ENCODE measurements at regions not wholly inside any gene's neighbourhood (a gene's known extent, or its start where the extent isn't known, plus 50 kb on each side); places are given as distances from the start of the nearest gene placed in this dataset.

DNA sequence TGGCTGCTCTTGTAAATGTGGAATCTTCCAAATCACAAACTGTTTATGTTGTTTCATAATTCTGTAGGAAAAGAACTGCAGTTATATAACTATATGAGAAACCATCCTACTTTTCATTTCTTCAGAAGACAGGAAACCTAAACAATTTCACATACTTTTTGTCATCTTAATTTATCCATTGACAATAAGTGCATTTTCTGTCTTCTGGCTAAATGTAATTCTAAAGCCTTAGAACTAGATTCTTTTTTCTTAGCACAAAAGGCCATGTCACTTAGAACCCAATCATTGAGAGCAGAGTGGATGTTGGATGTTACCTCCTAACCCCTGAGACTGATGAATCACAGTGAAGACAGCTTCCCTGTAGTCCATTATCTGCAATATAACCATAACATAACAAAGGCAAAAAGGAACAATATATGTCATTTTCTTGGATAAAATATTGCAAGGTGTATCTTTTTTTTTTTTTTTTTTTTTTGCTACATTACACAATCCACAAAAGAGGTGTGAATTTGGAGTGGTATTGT, 410.2 kb upstream of the PRMT6 start:
- no peak for DNase-seq

DNA sequence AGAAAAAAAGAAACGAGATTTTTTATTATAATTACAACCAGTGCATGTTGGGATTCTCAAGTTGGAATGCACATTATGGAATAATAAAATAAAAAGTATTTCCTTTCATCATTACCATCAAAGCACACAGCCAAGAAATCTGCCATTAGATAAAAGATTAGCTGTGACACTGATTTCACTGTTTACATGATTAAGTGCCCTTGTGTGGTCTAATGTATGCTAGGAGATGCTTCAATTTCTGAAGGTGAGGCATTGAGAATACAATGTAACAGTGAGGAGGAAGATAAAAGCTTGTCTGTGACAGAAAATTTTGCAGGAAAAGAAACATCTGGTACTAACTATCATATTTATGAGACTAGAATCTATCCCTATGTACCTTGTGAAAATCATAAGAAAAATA, 409.7 kb upstream of the PRMT6 start:
- DNase-seq = no peak

DNA sequence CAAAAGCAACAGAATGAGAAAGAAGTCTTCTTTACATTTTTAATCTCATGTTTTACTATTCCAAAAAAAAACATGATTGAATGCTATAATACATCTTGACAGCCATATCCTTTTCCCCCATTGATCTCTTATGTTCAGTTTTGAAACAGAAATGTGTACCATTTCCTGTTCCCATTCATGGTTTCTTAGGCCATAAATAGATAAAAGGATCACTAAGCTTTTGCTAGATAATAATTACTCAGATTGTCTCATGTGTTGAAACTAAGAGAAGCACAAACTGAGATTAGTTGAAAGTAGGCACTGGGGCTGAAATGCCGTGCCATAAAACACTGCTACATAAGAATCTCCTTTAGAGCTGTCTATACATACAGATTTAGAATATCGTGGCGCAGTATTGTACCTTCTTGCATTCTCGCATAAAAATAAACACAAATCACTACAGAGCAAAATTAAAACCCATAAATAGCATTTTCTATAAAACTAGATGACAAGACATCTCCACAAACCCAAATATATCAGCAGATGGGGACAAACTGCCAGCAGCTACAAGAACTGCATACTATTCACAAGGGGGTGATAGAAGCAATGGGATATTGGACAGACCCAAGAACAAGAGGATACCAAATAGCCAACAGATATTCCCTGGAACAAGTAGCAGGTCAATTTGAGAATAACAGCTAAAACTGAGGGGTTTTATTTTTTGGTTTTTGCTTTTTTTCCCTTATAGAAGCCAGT, 405.3 kb upstream of the PRMT6 start:
- DNase-seq = no peak

DNA sequence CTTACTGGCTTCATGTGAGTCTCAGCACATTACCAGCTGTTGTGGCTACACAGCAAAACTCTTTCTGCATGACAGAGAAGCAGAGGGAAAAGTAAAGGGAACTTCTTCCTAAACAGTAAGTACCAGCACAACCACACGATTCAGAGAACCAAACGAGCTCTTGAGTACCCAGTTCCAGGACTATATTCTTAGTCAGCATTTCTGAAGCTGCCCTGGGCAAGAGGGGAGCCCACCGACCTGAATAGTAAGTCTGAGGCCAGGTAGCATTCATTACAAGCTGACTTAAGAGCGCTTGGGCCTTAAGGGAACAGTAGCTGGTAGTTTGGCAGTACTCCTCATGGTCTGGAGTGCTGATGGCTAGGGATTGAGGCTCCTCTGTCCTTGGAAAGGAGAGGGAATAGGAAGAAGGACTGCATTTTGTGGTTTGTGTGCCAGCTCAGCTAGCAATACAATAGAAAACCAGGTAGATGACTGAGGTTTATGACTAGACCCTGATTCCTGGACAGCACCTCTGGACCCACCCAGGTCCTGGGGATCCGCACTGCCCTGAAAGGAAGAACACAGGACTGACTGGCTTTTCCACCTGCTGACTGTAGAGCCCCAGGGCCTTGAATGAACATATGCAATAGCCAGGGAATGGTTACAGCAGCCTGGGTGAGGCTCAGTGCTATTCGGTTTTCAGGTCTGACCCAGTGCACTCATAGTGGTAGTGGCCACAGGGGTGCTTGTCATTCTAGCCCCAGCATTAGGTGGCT, 396.8 kb upstream of the PRMT6 start:
- no peak for DNase-seq

DNA sequence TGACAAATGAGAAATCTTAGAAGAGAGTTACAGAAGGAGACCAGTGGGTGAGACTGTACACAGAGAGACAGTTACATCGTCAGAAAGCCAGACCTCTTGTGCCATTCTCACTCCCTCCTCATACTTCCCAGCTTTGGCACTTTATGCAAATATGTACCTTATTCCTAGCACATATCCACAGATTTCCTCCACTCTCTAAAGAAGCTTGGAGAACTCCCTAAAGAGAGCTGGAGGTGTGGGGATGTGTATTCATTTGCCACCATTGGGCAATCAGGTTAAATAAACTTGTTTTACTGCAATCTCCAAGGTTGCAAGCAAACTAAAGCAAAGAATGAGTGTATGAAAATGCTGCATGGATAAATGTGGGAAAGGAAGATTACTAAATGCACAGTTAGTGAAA, 380.9 kb upstream of the PRMT6 start:
- no peak for DNase-seq

DNA sequence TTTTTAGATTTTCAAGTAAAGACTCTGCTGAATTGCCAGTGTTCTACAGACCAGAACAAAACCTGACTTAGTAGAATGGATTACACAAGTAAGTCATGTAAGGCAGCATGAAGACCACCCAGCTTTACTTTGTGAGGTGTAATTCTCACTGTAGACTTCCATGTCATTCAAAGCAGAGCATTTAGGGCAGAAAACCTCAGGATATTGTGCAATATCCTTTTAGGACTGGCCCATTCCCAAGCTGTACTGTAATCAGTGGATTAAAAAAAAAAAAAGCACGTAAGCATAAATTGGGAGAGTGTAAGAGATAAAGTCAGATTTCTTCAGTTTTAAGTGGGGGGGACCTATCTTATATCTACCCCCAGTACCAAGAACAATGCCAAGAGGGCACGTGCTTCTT, 380.5 kb upstream of the PRMT6 start:
- no peak for DNase-seq

DNA sequence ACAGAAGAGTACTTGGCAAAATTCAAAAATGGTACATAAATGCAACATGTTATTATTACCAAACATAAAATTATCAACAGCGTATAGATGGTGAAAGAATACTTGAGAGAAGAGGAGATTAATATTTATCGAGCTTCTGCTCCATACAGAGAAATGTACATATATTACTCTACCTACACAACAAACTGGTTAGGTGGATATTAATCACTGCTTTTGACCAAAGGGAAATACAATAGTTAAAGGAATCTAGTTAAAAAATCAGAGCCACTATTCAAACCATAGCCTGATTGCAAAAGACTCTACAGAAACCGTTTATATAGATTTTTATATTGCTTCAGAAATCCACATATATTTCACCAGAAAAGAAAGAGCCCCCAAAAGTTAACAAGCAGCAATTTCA, 379.3 kb upstream of the PRMT6 start:
- DNase-seq = no peak

DNA sequence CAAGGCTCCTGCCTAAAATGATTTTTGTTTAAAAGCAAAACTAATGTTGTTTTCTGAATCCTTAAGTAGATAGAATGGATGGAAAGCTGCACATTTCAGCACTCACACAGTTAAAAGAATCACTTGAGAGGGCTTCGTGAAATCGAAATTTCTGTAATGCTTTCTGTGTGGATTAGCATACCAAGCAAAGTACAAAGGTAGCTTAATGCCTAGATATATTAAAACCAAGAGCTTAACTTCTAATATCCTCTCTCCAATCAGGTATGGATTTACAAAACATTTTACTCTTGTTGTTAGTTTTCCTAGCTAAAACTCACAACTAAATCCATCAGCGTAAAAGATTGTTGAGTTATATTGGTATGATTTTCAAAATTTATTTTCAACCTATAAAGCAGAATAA, 378.8 kb upstream of the PRMT6 start:
- DNase-seq = no peak

DNA sequence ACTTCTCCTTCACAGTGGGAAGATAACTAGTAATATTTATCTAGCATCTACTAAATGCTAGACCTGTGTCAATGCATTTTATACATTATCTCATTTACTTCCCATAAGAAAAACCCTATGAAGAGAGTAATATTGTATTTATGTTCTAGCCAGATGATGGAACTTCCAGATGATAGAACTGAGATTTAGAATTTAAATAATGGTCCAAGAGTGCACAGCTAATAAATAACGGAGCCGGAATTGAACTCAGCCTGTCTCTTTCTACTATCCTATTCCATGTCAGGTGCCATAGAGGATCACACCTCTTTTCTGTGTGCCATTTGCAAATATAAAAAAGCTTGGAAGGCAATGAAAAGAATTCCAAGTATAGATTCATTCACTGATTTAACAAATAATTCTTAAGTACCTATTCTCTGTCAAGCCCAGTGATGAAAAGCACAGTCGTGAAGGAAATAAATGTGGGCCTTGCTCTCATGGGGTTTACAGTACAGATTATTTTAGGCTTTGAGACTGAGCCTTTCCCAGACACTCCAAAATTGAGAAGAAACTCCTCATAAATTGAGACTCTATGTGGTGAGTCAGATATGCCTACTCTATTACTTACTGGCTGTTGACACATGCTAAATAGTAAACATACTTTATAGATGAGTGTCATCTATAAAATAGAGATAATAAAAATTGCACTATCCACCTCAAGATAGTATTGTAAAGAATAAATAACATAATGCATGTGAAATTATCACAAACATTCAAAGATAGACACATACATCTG, 378.0 kb upstream of the PRMT6 start:
- DNase-seq = no peak

DNA sequence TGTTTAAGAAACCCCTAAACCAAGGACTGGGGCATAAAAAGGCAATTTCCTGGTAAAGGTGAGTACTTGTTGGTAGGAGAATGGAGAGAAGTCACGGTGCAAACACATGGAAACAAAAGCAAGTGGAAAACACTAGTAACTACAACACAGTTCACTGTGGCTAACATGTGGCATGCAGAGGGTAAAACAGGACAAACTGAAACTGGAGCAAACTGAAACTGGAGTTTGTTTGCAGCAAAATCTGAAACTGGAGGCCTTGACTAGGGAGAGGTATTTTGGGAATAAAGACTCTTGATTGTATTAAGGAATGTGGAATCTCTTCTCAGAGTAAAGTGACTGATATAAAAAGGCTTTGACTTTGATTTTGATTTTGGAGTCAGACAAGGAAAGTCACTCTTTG, 376.3 kb upstream of the PRMT6 start:
- no peak for DNase-seq

DNA sequence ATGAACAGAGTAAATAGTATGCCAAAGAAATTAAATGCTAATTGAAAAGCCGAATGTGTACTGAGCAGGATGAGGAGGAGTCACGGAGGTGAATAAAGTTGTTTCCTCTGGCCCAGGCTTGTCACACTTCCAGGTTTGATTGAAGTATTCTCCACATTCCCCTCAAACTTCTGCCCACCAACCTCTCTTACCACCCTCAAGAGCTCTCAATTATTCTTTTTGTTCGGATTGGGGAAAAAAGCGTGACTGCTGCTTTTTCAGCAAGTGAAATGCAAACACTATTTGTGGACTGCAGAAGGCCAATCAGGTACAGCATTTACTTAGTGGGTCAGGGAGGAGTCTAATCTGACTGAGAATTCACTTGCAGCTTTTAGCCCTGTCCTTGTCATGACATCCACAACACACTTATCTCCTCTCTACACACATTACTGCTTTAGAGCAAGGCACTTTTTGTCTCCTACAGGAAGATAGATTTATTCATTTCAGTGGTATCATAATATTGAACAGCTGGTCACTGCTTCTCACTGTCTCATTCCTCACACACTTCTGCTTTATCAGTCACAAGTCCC, 375.6 kb upstream of the PRMT6 start:
- no peak for DNase-seq

DNA sequence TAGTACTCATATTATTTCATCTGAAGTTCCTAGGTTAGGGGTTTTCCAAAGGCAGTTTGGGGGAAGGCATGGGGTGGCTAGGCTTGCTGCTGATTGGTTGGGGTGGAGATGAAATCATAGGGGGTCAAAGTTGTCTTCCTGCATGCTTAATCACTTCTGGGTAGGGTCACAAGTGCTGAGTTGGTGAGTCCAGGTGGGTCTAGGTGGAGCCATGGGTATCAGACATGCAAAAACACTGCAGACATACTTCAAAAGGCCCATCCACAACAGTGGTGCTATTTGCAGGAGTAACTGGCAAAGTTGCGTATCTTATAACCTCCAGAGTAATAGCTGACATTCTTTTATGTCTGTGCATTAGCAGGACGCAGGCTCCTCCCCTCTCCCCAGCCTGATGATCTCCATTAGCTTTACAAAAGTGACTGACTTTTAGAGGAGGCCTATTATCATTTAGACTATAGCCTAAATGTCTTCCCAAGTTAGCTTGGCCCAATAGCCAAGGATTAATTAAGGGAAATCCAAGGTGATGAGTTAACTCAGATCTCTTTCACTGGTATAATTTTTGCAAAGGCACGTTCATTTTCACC, 374.4 kb upstream of the PRMT6 start:
- DNase-seq = no peak

DNA sequence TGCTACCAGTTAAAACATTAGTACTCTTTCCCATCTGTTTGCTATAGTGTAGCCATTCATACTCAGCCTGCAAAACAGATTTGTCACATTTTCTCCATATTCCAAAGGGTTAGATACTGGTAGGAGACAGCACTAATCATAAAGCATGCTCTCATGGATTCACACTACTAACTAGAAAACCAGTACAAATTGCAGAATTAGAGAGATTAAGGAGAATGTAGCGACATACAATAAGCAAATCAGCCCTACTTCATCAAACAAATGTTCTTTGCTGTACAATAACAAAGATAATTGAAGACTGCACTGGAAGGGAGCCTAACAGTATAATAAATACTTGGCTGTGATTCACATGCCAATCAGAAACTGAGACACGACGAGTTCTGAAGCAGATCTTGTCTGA, 368.0 kb upstream of the PRMT6 start:
- DNase-seq = no peak

DNA sequence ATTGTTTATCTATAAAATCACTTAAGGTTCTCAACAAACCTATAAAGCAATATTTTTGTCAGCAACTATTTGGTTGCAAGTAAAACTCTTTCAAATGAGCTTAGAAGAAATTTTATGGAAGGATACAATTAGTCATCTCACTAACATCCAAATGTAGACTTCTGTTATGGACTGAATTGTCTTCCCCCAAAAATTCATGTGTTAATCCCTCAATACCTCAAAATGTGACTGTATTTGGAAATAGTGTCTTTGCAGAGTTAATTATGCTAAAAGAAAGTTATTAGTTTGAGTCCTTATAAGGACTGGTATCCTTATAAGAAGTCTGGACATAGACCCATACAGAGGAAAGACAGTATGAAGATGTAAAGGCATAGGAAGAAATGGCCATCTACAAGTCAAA, 357.8 kb upstream of the PRMT6 start:
- DNase-seq = no peak

DNA sequence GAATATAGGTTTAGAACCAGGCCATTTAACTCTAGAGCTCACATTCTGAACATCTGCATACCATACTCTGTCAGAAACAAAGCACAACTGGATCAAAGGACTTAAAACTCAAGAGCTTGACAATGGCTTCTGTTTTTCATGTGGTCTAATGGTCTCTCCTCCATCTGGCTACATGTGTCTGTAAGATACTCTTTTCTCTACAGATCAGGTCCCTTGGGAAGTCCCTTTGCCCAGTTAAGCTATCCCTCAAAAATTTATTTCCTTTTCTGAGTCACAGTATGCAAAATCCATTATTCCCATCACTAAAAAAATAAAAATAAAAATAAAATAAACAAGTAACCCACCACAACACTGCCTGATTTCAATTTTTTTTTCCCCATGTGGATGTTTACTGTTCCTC, 357.0 kb upstream of the PRMT6 start:
- no peak for DNase-seq

DNA sequence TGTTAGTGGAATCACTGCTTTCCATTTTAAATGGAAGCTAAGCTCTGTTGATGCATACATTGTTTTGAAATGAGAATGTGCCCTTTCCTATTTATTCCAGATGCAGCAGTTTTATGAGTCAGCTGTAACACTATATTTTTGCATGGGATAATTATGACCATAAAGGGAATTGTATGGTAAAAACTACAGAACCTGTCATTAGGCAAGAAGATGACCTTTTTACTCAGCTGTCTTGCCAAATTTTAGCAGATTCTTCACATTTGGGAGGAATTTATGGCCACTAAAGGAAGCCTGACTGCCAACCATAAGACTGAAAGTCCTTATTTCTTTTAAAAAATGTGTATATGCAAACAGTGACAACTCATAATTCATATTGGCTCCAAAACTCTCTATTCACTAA, 356.3 kb upstream of the PRMT6 start:
- DNase-seq = no peak

DNA sequence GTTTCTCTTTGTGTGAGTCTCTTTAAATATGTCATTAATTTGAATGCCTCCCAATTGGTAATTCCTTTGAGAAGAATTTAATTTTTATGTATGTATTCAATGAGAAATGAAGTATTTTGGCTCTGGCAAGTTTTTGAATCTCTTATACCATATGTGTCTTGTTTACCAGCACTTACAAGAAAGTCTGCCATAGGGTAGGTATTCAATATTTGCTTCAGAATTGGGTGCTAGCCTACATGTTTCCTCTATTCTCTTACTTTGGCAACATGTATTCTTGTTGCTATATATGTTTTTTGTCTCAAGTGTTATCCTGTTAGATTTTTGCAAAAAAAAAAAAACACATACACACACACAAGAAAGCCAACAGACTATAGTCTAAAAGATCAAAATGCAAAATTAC, 350.5 kb upstream of the PRMT6 start:
- DNase-seq = no peak

DNA sequence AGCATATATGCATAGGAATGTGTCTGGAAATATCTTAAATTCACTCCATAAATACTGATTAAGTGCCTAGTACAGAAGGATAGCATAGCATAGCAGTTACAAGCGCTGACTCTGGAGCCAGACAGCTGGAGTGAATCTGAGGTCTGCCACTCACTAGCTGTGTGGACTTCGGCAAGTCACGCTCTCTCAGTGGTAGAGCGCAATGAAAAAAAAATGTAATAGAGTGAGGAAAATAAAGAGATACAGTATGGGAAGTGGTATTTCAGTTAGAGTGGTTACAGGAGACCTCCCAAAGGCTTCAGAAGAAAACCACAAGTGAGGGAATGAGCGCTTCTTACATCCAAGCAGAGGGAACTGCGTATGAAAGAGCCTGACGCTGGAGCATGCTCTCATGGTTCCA, 338.9 kb upstream of the PRMT6 start:
- DNase-seq = no peak

DNA sequence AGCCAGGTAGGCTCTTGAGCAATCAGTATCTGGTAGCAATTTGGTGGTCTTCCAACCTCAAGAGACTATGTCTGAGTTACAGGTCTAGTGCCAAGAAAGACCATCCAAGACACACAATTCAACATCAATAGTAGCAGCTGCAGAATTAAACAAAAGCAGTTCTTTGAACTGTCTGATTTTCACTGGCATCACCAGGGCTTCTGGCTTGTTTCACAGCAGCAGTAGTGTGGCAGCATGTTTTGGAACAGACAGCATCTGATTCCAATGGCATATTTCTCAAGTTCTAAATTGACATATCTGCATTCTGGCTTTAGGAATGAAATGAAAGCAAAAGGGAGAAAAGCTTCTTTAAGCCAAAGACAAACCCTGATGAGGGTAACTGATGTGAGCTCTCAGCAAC, 334.7 kb upstream of the PRMT6 start:
- no peak for DNase-seq

DNA sequence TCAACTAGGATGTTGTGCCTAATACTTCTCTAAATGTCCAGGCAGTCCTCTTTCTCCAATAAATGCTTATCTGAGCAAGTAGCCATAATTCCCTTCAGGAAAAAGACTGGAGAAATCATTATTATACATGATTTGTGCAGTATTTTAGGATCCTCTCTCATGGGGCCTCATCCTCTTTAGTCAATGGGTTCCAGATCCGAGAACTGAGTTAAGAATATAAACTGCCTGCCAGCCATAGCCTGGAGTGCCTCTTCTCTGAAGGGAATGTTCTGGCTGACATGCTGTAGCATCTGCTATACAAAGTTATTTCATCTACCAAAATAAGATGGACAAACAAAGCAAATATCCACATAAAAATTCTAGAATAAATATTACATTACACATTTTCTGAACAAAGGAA, 334.0 kb upstream of the PRMT6 start:
- DNase-seq = no peak

DNA sequence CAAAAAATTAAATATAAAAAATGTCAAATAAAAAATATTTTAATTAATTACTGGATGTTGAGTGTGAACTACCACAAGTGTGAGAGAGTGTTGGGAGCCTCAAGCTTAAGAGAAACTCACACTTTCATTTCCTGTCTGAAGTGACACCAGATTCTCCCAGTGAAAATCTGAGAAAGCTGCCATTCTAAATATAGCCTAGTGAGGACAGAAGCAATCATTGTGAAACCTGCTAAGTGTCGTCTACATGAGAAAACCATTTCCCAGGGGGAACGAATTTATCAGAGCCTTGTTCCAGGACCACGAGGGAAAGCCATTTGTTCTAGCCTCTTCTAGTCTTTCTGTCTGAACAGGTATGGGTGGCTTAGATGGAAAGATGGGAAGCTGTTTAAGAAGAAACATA, 329.3 kb upstream of the PRMT6 start:
- DNase-seq = no peak

DNA sequence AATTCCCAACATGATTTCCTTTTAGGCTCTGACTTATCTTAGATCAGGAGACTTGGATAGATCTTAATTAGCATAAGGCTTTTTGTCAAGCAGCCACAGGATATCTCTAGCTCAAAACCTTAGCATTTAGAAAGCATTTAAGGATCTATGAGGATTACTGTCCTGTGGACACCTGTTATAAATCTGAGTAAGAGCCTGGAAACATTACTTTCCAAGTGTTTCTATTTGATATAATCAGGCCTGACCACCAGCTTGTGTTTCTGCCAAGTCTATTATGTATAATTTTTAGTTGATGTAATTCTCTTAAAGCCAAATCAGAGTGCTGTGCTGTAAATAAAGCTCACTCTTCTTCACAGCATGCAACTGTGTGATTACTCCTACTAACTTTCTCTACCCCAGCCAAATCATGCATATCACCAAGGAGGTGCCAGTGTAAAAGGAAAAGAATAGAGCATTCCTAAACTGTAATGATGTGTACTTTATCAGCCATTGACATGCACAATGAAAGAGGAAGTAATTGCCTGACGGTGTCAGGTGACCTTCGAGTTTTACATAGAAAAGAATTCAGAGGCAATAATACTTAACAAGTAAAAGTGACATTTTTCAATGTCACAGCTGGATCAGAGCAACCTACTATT, 309.9 kb upstream of the PRMT6 start:
- DNase-seq = no peak

DNA sequence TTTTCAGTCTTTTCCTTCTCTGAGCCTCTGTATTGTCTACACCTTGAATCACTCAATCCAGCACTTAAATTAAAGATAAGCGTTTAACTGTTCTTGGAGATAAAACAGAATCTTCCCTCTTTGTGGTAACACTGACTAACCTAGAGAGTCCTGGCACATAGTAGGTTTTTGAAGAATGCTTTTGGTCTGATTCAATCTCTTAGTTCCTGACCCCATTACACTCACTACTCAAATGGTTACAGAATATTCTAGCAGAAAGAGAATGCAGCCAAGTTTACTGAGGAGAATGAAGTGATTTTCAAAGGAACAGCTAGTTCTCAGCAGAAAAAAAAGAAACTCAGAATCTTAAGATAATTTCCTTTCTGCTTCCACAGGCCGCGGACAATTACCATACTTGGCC, 309.2 kb upstream of the PRMT6 start:
- DNase-seq = no peak

All from suppressor macrophage treated with lipopolysaccharide for 1 hour (primary cell).